MCF 10A (cell line): ENCODE measurements at regions not wholly inside any gene's neighbourhood (a gene's known extent, or its start where the extent isn't known, plus 50 kb on each side); places are given as distances from the start of the nearest gene placed in this dataset.
A peak's percentile ranks its signal among the peaks of the same experiment; 100 is the strongest.

Experiments
- BruUV-seq: library from RNA; stranded (reverse); fragments of 400-500 nt; replicated peaks from 2 replicates; lab custom pipeline; 2021; lab: Mats Ljungman, UMichigan
- CTCF ChIA-PET: fragments of 300-600 bp; sonication (Branson Sonifier 250); formaldehyde crosslinking; extraction: SDS; loops from one replicate; lab custom pipeline; 2021; ENCODE audit warnings: antibody characterized with exemption, inconsistent platforms; lab: Yijun Ruan, JAX
- POLR2A ChIA-PET: fragments of 300-600, 350-650 bp; sonication (Branson Sonifier 250); formaldehyde crosslinking; extraction: SDS; loops from one replicate; lab custom pipeline; 2020; ENCODE audit warnings: antibody characterized with exemption, inconsistent platforms; lab: Yijun Ruan, JAX
- DNase-seq: peaks from one replicate; pipeline ENCODE4 v3.0.0-alpha.2; 2018; ENCODE audit not compliant: unreplicated experiment
- H3K27ac Mint-ChIP-seq: one replicate; pipeline ENCODE4 v1.8.0; 2022; ENCODE audit warnings: mild to moderate bottlenecking, low read depth, mixed read lengths; ENCODE audit not compliant: unreplicated experiment
- H3K27me3 Mint-ChIP-seq: one replicate; pipeline ENCODE4 v1.8.0; 2022; ENCODE audit warnings: mixed read lengths; ENCODE audit not compliant: insufficient read depth, unreplicated experiment
- H3K36me3 Mint-ChIP-seq: one replicate; pipeline ENCODE4 v1.8.0; 2022; ENCODE audit warnings: mild to moderate bottlenecking, moderate library complexity, mixed read lengths; ENCODE audit not compliant: insufficient read depth, unreplicated experiment
- H3K4me1 Mint-ChIP-seq: one replicate; pipeline ENCODE4 v1.8.0; 2022; ENCODE audit warnings: mixed read lengths; ENCODE audit not compliant: insufficient read depth, unreplicated experiment
- H3K4me3 Mint-ChIP-seq: one replicate; pipeline ENCODE4 v1.8.0; 2022; ENCODE audit warnings: mild to moderate bottlenecking, moderate library complexity, mixed read lengths; ENCODE audit not compliant: unreplicated experiment
- H3K9me3 Mint-ChIP-seq: one replicate; pipeline ENCODE4 v1.8.0; 2022; ENCODE audit warnings: mixed read lengths; ENCODE audit not compliant: unreplicated experiment
- intact Hi-C: fragments of 100-400 bp; cut with micrococcal nuclease; formaldehyde crosslinking; loops from 2 replicates; pipeline ENCODE4 v1.14.1; 2022
- TF ChIP-seq, protein P1 (sequence below): fragments of 200-600 bp; IDR thresholded peaks from one replicate; pipeline ENCODE4 v1.8.0; 2022; ENCODE audit warnings: antibody characterized with exemption, mild to moderate bottlenecking; ENCODE audit not compliant: unreplicated experiment

DNA sequence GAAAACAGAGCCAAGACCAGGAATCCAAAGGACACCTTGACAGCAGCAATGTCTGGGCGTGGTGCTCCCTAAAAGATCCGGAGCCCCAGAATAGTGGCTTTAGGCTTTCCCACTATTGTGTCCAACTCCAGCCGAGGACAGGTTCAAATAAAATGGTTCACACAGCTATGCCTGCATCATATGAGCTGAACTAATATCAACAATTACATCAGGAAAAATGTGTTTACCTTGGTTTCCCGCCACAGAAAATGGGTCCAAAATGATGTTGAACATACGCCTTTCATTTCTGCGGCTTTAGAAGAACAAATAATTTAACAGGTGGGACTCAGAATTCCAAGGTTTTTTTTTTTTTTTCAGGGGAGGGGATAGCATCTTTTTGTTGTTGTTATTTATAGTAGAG lies 93.6 kb downstream of the OSR1 start:
- ChIA-PET POLR2A (interaction anchor here (0.7 to 0.8 kb wide), 2 partner anchors 17 to 74 kb away, joined by 3 to 5 read pairs; no protein-coding TSS in a partner anchor), CTCF (no interaction called here)
- H3K4me1 Mint-ChIP-seq = no peaks in the 10 kb centered on the region

DNA sequence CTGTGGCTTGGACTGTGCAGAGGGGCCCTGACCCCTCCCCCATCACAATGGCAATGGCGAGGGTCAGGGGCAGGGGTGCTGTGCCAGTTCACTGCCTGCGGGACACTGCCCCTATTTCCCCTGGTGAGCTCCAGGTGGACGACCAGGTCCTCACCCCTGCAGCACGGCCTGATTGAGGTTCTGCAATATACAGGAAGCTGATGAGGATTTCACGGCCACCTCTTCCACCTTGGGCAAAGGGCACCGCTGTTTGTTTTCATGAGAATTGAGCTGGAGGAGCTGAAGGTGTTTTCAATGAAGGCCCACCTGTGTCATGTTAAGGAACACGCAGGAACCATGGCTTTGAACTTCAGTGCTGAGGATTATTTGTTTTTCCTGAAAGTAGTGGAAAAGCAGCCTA lies 96.3 kb downstream of the OSR1 start:
- Mint-ChIP-seq H3K27ac (no peak overlapping the region), H3K4me3 (no peak overlapping the region), H3K9me3 (no peaks in the 10 kb centered on the region), H3K27me3 (no peaks in the 10 kb centered on the region), H3K36me3 (no peaks in the 10 kb centered on the region), H3K4me1 (peaks cover under 1% of the 10 kb centered on the region)
- TF ChIP-seq, protein P1, sequence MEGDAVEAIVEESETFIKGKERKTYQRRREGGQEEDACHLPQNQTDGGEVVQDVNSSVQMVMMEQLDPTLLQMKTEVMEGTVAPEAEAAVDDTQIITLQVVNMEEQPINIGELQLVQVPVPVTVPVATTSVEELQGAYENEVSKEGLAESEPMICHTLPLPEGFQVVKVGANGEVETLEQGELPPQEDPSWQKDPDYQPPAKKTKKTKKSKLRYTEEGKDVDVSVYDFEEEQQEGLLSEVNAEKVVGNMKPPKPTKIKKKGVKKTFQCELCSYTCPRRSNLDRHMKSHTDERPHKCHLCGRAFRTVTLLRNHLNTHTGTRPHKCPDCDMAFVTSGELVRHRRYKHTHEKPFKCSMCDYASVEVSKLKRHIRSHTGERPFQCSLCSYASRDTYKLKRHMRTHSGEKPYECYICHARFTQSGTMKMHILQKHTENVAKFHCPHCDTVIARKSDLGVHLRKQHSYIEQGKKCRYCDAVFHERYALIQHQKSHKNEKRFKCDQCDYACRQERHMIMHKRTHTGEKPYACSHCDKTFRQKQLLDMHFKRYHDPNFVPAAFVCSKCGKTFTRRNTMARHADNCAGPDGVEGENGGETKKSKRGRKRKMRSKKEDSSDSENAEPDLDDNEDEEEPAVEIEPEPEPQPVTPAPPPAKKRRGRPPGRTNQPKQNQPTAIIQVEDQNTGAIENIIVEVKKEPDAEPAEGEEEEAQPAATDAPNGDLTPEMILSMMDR = no peak
- intact Hi-C loops = no loop called here
- no peak for DNase-seq
- CTCF ChIA-PET = no interaction called here
- BruUV-seq = no TSS peak
- POLR2A ChIA-PET = interaction anchor here (0.5 to 2.1 kb wide), 4 partner anchors 9 to 39 kb away, joined by 3 to 7 read pairs (median 4); no protein-coding TSS in a partner anchor

More for the DNA sequence above, 93.6 kb downstream of the OSR1 start:
- H3K4me3 Mint-ChIP-seq = no peak overlapping the region
- H3K27ac Mint-ChIP-seq = no peak overlapping the region
- intact Hi-C loops = no loop called here
- BruUV-seq = no TSS peak
- H3K9me3 Mint-ChIP-seq = no peaks in the 10 kb centered on the region
- TF ChIP-seq, protein P1 = no peak
- no peak for DNase-seq
- no peaks in the 10 kb centered on the region for H3K36me3 Mint-ChIP-seq
- H3K27me3 Mint-ChIP-seq = no peaks in the 10 kb centered on the region

DNA sequence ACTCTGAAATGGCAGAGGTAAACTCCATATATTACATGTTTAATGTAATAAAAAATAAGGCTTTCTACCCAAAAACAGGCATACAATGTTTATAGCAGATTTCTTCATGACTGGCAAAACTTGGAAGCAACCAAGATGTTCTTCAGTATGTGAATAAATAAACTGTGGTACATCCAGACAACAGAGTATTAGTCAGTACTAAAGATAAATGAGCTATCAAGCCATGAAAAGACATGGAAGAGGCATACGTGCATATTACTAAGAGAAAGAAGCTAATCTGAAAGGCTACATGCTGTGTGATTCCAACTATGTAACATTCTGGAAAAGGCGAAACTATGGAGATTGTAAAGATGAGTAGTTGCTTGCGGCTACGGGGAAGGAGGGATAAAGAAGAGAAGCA lies 97.4 kb downstream of the OSR1 start:
- H3K27me3 Mint-ChIP-seq = no peaks in the 10 kb centered on the region
- H3K4me3 Mint-ChIP-seq = no peak overlapping the region
- intact Hi-C loops = no loop called here
- no peaks in the 10 kb centered on the region for H3K9me3 Mint-ChIP-seq
- TF ChIP-seq, protein P1 = no peak
- H3K4me1 Mint-ChIP-seq = peaks cover 11% of the 10 kb centered on the region
- H3K36me3 Mint-ChIP-seq = no peaks in the 10 kb centered on the region
- DNase-seq = no peak
- no TSS peak for BruUV-seq
- no peak overlapping the region for H3K27ac Mint-ChIP-seq
- CTCF ChIA-PET = interaction anchor here (0.7 kb wide), 1 partner anchor 503 kb away, joined by 3 read pairs; no protein-coding TSS in a partner anchor
- POLR2A ChIA-PET = interaction anchor here (1.2 kb wide), 1 partner anchor 26 kb away, joined by 4 read pairs; no protein-coding TSS in a partner anchor

DNA sequence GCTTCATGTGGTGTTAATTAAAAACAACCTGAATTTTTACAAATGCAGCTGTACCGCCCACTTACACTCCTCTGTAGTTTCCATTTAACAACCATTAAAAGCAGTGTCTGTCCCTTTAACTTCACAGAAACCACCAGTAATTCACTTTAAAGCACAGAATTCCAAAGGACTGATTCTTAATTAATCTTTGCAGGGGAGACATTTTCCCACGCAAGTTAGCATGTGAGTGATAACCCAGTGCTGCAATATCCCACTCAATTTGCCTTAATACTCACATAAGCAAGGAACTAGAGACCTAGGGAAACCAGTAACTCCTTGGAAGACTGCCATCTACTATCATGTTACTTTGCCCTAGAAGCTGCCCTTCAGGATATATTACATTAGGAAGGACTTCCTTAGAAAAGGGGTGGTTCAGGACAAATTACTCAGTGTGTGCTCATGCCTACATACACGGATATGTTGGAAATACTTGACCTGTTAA lies 102.3 kb downstream of the OSR1 start:
- no TSS peak for BruUV-seq
- Mint-ChIP-seq H3K27ac (peak overlapping the region; percentile 69), H3K9me3 (no peaks in the 10 kb centered on the region), H3K27me3 (no peaks in the 10 kb centered on the region), H3K4me1 (peaks cover 19% of the 10 kb centered on the region), H3K36me3 (no peaks in the 10 kb centered on the region), H3K4me3 (no peak overlapping the region)
- CTCF ChIA-PET = no interaction called here
- intact Hi-C loops = no loop called here
- POLR2A ChIA-PET = interaction anchor here (0.7 to 1.1 kb wide), 4 partner anchors 12 to 163 kb away, joined by 3 read pairs; no protein-coding TSS in a partner anchor
- DNase-seq = peak; percentile 85
- TF ChIP-seq, protein P1 = no peak
